NCI-H1436 (cell line): ENCODE measurements at regions not wholly inside any gene's neighbourhood (a gene's known extent, or its start where the extent isn't known, plus 50 kb on each side); places are given as distances from the start of the nearest gene placed in this dataset.

Source experiments
- DNase-seq: peaks from one replicate; lab custom pipeline; 2025; lab: John Stamatoyannopoulos, UW

GRCh38 chr4:188197566-188197965 is 58.3 kb downstream of the TRIML1 start:
- no peak for DNase-seq

- DNase-seq: no peak
Observed at GRCh38 chr4:188198982-188199792, 59.9 kb downstream of the TRIML1 start.

DNA sequence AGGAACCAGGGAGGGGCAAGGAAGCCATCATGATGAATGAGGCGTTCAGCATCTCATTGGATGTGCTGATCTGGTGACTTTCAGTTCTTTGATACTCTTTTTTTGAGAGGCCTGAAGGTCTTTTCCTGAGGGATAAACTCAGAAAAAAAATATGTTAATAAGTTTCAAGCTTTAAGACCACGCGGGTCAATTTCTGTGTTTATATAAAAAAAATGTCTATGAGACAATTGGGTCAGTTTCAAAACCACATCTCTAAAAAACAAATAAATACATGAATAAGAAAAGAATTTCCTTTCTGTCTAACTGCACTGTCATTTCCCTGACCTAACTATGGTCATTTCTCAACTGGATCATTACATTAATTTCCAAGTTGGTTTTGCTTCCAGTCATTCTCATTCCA is 62.6 kb downstream of the TRIML1 start:
- DNase-seq: no peak

DNA sequence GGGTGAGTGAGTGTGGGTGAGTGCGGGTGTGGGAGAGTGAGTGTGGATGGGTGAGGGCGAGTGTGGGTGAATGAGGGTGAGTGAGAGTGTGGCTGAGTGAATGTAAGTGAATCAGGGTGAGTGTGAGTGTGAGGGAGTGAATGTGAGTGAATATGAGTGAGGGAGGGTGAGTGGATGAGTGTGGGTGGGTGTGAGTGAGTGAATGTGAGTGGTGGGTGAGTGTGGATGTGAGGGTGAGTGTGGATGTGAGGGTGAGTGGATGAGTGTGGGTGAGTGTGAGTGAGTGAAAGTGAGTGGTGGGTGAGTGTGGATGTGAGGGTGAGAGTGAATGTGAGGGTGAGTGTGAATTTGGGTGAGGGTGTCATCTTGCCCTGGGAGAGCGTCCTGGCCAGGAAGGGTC is 67.5 kb downstream of the TRIML1 start:
- DNase-seq: no peak

GRCh38 chr4:188214861-188215260 is 75.6 kb downstream of the TRIML1 start:
- DNase-seq: no peak

GRCh38 chr4:188218392-188218791 is 79.2 kb downstream of the TRIML1 start:
- DNase-seq: no peak

- no peak for DNase-seq
Observed at GRCh38 chr4:188220006-188220405, 80.8 kb downstream of the TRIML1 start.

- DNase-seq: no peak
Observed at GRCh38 chr4:188221090-188221489, 81.8 kb downstream of the TRIML1 start.

GRCh38 chr4:188228279-188228678 is 89.0 kb downstream of the TRIML1 start:
- no peak for DNase-seq

DNA sequence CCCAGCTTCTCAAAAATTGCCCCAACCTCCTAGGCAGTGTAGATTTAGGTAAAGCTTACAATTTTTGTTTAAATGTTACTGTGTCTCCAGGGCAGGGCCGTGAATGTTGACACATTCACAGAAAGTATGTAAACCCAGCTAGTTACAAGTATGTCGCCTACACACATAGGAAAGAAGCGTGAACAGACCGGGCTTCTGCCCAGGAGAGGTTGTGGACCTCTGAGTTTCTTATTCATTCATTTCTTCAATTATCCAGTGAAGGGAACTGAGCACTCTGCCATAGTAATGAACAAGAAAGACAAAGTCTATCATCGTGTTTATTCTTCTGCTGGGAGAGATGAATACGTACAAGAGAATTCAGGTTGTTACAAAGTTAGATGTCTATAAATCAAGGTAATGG is 93.2 kb downstream of the TRIML1 start:
- DNase-seq: no peak

DNA sequence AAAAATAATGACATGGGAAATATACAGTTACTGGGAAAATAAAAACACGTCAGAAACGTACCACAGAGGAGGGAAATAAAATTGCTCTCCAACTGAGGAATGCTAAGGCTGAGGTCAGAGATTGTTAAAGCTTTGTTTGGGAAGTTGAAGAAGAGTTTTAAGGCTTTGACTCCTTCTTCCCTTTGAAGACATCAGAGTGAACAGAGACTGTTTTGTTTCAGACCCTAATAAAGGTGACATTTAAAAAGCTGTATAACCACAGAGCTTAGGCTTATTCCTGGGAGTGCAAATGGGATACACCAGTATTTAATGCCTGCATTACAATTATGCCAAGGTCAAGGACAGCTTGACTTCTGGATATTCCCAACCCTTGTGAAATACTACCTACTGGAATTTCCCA is 102.8 kb downstream of the TRIML1 start:
- no peak for DNase-seq

DNA sequence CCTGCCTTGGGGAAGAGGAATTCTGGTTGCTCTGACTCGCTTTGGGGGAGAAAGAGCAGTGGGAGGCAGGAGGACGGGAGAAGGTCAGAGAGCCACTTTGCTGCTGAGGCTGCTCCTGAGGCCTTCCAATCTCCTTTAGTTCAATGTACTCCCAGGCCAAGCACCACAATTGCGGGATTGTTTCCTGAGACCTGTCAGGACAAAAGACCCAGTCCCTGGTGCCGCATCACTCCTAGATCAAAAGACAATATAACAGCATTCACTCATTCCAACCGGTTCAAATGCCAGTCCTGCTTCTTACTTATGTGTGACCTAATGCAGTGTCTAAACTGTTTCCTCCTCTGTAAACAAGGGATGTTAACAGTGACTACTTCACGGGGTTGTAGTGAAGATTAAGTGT is 106.4 kb downstream of the TRIML1 start:
- no peak for DNase-seq

DNA sequence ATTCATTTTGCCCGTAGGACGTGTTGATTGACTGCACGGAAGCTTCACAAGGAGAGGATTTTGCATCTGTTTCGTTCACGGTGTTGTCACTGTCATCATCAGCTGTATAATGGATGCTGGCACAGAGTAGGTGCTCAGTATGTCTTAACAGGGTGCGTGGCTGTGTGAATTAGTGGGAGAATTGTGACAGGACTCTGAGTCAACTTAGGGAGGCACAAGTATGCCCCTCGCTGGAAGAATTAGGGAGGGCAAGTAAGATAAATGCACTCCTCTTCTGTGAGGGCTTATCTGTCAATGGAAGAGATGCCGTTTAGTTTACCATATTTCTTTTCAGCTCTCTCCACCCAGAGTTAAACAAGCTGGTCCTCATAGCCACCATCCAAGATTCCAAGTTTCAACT is 107.2 kb downstream of the TRIML1 start:
- no peak for DNase-seq

GRCh38 chr4:188254211-188254610 is 115.0 kb downstream of the TRIML1 start:
- DNase-seq: no peak

DNA sequence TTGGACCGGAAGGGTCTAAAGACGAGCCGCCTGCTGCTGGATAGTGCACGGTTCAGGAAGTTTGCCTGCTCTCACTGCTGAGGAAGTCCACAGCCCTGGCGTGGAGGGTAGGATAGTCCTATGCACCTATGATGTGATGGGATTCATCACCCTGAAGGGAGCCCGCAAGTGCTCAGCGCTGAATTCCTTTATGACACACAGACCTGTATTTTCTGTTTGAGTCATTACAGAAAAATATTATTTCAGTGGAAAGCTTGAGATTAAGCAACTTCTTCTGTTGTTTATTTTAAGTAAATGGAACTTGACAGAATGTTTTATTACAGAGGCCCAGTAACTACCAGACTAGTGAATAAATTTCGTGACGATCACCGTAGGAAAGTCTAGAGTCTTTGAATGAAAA is 123.2 kb downstream of the TRIML1 start:
- DNase-seq: no peak

DNA sequence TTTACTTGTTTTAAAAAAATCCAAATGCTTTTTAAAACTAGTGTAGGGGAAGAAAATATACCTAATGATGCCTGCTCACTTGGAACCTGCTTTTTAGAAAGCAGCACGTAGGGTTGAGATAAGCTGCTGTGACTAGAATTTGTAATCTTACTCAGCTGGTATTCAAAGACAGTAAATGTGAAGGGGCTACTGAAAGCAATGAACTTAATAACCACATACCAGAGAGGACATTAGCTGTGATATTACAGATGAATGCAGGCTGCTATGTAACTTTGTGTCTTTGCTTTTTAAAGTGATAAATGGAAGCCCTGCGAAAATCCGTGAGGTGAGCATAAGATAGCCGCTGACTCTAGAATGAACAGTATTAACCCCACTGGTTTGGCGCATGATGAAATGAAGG is 124.1 kb downstream of the TRIML1 start:
- no peak for DNase-seq

GRCh38 chr4:188266386-188266785 is 127.1 kb downstream of the TRIML1 start:
- no peak for DNase-seq

- DNase-seq: no peak
Observed at GRCh38 chr4:188268131-188268908, 129.1 kb downstream of the TRIML1 start.

DNA sequence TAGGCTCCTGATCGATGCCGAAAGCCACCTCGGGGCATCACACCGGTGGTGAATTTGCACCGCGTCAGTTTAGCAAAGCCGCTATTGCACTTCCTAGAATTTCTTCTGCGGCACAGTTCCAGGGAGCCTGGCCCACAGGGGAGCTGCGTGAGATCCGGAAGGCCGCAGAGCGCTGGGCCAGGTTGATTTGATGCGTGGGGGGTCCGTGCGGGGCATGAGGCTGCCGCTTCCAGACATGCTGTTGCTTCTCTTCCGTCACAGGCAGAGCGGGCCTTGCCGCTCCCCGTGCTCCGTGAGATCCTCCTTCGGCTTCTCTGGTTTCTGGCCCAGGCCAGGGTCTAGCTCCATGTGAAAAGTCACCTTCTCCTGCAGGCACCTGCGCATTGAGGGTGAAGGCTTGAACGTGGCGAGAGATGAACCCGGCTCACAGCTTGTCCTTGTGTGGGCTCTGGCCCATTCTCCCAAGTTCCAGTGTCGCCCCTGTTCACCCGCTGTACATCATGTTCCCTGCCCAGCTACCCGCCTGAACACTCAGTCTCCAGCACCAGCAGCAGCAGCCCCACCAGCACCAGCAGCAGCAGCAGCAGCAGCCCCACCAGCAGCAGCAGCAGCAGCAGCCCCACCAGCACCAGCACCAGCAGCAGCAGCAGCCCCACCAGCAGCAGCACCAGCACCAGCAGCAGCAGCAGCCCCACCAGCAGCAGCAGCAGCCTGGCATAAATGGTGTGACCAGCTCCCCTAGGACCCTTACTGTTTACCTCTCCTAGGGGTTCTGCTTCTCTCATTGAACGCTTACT is 131.2 kb downstream of the TRIML1 start:
- DNase-seq: no peak

GRCh38 chr4:188275686-188276085 is 136.4 kb downstream of the TRIML1 start:
- no peak for DNase-seq

DNA sequence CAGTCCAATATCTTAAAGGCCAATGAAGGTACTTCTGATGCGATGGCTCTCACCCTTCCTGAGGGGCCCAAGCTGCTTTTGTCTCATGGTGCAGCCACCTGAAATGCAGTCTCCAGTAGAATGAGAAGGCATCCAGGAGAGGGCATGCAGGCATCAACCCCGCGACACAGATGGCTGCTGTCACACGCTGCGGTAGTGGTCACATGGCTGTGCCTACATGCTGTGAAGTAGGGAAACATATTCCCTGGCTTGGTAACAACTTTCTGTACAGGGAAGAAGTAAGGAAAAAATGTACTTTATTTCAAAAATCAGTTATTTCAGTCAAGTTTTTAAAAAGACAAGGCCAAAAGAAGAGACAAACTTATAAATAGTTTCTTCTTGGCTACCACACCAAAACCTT is 139.9 kb downstream of the TRIML1 start:
- no peak for DNase-seq

DNA sequence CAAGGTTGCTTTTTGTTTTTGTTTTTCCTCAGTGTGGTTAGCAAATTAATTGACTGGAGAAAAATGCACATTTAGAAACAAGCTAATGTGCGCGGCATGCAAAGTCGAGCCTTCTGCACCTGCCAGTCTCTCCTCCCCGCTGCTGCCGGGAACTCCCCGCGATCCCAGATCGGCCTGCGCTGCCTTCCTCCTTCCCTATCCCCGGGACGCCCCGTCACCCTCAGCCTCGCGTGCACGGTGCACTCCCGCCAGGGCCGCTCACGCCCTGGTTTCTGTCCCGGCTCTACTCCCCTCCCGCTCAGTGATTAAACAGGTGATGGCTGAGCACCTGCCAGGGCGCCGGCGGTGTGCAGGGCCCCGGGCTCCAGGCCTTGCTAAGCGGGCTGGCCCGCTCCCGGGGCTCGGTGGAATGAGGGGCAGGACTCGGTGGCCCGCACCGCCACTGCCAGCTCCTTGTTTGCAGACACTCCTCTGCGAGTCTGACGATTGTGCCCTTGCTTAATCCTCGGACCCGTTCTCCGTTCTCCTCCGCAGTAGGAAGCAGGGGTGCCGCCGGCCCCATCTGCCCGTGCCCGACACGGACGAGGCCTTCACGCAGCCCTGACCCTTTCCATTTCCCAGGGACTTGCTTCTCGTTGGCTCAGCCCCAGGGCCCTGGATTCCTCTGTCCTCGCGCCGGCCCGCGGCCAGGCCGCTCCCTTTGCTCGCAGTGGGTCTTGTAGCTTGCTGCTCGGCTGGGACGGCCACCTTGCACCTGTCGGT is 143.4 kb downstream of the TRIML1 start:
- no peak for DNase-seq
